Panc1 (cell line): ENCODE measurements at regions not wholly inside any gene's neighbourhood (a gene's known extent, or its start where the extent isn't known, plus 50 kb on each side); places are given as distances from the start of the nearest gene placed in this dataset.

Experiments
- ATAC-seq: fragments of 200-7000 bp; cut with Tn5 transposase; 2 replicates; pipeline ENCODE4 v1.9.1; 2020; ENCODE audit warnings: mild to moderate bottlenecking, moderate library complexity
- BruUV-seq: library from RNA; stranded (reverse); fragments of 400-500 nt; replicated peaks from 2 replicates; lab custom pipeline; 2021; lab: Mats Ljungman, UMichigan
- CTCF ChIA-PET: fragments of 300-600 bp; sonication (Branson Sonifier 250); formaldehyde crosslinking; loops from one replicate; lab custom pipeline; 2022; ENCODE audit warnings: antibody characterized with exemption; lab: Charles Lee
- POLR2A ChIA-PET: fragments of 300-600 bp; sonication (Branson Sonifier 250); formaldehyde crosslinking; loops from one replicate; lab custom pipeline; 2022; ENCODE audit warnings: antibody characterized with exemption; lab: Charles Lee
- DNase-seq: peaks from one replicate; pipeline ENCODE4 v3.0.0-alpha.2; 2010; ENCODE audit warnings: low read depth, low spot score
- H3K27ac ChIP-seq: 2 replicates; pipeline ENCODE4 v1.5.1; 2011; ENCODE audit warnings: mild to moderate bottlenecking, low read length, inconsistent platforms
- H3K27me3 ChIP-seq: fragments of 200-500 bp; sonication (Bioruptor generic); 2 replicates; pipeline ENCODE4 v1.6.0; 2014; ENCODE audit warnings: low read length, inconsistent platforms; ENCODE audit not compliant: control insufficient read depth, insufficient read depth
- H3K36me3 ChIP-seq: fragments of 200-500 bp; sonication (Bioruptor generic); 2 replicates; pipeline ENCODE4 v1.5.1; 2014; ENCODE audit warnings: inconsistent platforms, mild to moderate bottlenecking, low read length, moderate library complexity; ENCODE audit not compliant: control insufficient read depth, insufficient read depth
- H3K4me1 ChIP-seq: 2 replicates; pipeline ENCODE4 v1.5.1; 2011; ENCODE audit warnings: inconsistent platforms, mild to moderate bottlenecking, low read length, moderate library complexity; ENCODE audit not compliant: control insufficient read depth, insufficient read depth
- H3K4me3 ChIP-seq, 2 experiments: 2 replicates each; pipeline ENCODE4 v1.5.1; 2011 to 2012; ENCODE audit warnings: low read depth in 2 of 2, low read length in 2 of 2, mild to moderate bottlenecking in 2 of 2, inconsistent platforms in 1 of 2, moderate library complexity in 1 of 2
- H3K9me3 ChIP-seq: fragments of 200-500 bp; sonication (Bioruptor generic); 2 replicates; pipeline ENCODE4 v1.5.1; 2014; ENCODE audit warnings: low read depth, mild to moderate bottlenecking, inconsistent platforms, low read length, moderate library complexity; ENCODE audit not compliant: control insufficient read depth, insufficient read depth
- POLR2AphosphoS5 ChIP-seq: IDR thresholded peaks from 2 replicates; pipeline ENCODE4 v1.6.1; 2012; ENCODE audit warnings: mild to moderate bottlenecking, low read depth, low read length, moderate library complexity
- SIN3A ChIP-seq: IDR thresholded peaks from 2 replicates; pipeline ENCODE4 v1.6.1; 2012; ENCODE audit warnings: low read depth, mild to moderate bottlenecking, low read length, moderate library complexity, borderline replicate concordance; ENCODE audit not compliant: insufficient read depth
- TCF7L2 ChIP-seq: IDR thresholded peaks from 2 replicates; pipeline ENCODE4 v1.6.1; 2011; ENCODE audit warnings: mild to moderate bottlenecking, low read depth, low read length, inconsistent platforms
- in situ Hi-C: cut with HindIII; loops from 2 replicates; pipeline ENCODE4 v1.10.0; 2016; ENCODE audit warnings: low sequenced_read_pairs, low pct_unique_long_range_greater_than_20kb
- intact Hi-C: fragments of 100-400 bp; cut with micrococcal nuclease; formaldehyde crosslinking; loops from one replicate; pipeline ENCODE4 v1.10.0; 2022; ENCODE audit not compliant: unreplicated experiment
- TF ChIP-seq, protein P1 (sequence below): fragments of 450-650 bp; IDR thresholded peaks from 2 replicates; pipeline ENCODE4 v1.5.1; 2017; ENCODE audit warnings: mild to moderate bottlenecking
- TF ChIP-seq, protein P2 (sequence below), 2 experiments: IDR thresholded peaks; 2 replicates each; pipeline ENCODE4 v1.6.1; 2011 to 2012; ENCODE audit warnings: low read depth in 2 of 2, control low read depth in 1 of 2, low read length in 1 of 2, mild to moderate bottlenecking in 1 of 2, moderate library complexity in 1 of 2; ENCODE audit not compliant: insufficient read depth in 1 of 2

DNA sequence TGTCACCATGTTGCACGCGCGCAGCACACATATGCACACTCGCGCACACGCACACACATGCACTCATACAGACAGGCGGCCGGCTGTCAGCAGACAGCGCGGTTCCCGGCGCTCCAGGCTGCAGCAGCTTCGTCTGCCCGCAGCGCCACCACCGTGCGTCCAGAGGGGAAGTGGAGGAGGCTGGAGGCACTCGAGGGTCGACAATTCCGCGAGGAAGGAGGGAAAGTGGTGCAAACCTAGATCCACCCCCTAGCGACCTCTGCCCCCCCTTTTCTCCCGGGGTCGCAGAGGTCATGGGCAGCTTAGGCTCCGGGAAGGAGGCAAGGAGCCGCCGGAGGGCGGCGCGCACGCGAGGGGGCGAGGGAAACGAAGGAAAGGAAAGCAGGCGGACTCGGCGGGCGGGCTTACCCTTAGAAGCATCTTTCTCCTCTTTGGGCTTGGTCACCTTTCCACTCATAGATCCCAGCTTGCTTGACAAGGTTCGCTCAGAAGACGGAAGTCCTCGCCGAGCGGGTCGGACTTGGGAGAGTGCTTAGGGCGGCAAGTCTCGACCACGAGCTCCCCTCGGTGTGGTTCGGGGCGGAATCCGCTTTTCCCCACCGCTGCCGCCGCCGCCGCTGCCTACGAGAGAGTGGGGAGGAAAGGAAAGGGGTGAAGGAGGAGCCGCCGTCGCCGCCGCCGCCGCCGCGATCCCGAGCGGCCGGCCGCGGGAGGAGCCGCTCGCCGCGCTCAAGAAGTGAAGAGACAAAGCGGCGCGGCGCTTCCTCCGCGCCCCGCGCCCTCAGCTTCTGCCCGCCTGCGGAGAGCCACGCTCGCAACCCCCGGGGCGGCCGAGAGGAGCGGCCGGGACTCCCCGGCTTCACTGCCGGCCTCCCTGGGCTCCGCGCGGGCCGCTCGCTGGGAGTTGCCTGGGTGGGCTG, 326.6 kb upstream of the F9 start:
- ChIA-PET POLR2A (no interaction called here), CTCF (no interaction called here)
- Histone ChIP-seq H3K9me3 (no peaks in the 10 kb centered on the region), H3K4me1 (no peaks in the 10 kb centered on the region; the same call in 1 of the 2 replicates), H3K27me3 (peaks cover 26% of the 10 kb centered on the region), H3K36me3 (no peaks in the 10 kb centered on the region), H3K27ac (no peak overlapping the region), H3K4me3 (peak overlapping the region; percentile 36 to 57)
- in situ Hi-C loops: no loop called here
- ATAC-seq: peak; percentile 74
- TF ChIP-seq POLR2AphosphoS5 (no peak), TCF7L2 (no peak)
- TF ChIP-seq, protein P1, sequence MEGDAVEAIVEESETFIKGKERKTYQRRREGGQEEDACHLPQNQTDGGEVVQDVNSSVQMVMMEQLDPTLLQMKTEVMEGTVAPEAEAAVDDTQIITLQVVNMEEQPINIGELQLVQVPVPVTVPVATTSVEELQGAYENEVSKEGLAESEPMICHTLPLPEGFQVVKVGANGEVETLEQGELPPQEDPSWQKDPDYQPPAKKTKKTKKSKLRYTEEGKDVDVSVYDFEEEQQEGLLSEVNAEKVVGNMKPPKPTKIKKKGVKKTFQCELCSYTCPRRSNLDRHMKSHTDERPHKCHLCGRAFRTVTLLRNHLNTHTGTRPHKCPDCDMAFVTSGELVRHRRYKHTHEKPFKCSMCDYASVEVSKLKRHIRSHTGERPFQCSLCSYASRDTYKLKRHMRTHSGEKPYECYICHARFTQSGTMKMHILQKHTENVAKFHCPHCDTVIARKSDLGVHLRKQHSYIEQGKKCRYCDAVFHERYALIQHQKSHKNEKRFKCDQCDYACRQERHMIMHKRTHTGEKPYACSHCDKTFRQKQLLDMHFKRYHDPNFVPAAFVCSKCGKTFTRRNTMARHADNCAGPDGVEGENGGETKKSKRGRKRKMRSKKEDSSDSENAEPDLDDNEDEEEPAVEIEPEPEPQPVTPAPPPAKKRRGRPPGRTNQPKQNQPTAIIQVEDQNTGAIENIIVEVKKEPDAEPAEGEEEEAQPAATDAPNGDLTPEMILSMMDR: peak; percentile 27
- no peak for DNase-seq
- intact Hi-C loops: loop anchor here (10.0 kb wide), 1 partner anchor 351 kb away; no protein-coding TSS in a partner anchor
- BruUV-seq: no TSS peak

DNA sequence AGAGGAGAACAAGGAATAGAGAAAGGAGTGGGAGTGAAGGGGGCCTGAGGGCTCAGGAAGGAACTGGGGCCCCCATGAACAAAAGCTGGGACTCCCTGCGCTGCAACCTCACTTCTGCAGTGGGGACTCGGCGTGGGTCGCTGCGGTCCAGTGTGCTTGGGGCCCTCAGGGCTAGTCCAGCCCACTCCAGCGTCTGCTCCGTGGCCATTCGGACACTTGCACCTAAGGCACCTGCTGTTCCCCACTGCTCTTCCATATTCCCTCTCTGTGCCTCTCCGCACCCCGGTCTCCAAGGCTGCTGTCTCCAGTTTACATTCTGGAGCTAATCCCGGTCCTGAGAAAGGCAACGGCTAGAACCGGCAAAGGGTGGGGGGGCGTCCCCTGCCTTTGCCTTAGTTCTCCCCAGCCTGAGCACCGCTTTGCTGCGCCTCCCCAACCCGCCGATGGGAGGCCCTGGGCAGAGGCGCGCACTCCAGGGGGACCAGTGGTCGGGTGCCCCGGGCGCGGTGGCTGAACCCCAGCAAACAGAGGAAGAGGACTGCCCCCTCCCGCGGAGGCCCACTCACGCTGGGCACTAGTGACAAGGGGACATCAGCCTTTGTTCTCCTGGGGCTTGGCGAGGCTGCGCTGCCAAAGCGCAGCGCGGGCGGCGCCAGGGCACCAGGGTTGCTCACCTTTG, 327.7 kb upstream of the F9 start:
- H3K9me3 ChIP-seq: no peaks in the 10 kb centered on the region
- TF ChIP-seq SIN3A (no peak), TCF7L2 (no peak), POLR2AphosphoS5 (no peak)
- TF ChIP-seq, protein P2, sequence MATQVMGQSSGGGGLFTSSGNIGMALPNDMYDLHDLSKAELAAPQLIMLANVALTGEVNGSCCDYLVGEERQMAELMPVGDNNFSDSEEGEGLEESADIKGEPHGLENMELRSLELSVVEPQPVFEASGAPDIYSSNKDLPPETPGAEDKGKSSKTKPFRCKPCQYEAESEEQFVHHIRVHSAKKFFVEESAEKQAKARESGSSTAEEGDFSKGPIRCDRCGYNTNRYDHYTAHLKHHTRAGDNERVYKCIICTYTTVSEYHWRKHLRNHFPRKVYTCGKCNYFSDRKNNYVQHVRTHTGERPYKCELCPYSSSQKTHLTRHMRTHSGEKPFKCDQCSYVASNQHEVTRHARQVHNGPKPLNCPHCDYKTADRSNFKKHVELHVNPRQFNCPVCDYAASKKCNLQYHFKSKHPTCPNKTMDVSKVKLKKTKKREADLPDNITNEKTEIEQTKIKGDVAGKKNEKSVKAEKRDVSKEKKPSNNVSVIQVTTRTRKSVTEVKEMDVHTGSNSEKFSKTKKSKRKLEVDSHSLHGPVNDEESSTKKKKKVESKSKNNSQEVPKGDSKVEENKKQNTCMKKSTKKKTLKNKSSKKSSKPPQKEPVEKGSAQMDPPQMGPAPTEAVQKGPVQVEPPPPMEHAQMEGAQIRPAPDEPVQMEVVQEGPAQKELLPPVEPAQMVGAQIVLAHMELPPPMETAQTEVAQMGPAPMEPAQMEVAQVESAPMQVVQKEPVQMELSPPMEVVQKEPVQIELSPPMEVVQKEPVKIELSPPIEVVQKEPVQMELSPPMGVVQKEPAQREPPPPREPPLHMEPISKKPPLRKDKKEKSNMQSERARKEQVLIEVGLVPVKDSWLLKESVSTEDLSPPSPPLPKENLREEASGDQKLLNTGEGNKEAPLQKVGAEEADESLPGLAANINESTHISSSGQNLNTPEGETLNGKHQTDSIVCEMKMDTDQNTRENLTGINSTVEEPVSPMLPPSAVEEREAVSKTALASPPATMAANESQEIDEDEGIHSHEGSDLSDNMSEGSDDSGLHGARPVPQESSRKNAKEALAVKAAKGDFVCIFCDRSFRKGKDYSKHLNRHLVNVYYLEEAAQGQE (IDR thresholded peaks at IDR 0.05; ENCODE audit: insufficient read depth in 1 of 2, low read depth in 2 of 2, low read length in 1 of 2): no peak
- TF ChIP-seq, protein P1: no peak
- peaks cover 30% of the 10 kb centered on the region for H3K27me3 ChIP-seq
- intact Hi-C loops (loop anchor here (10.0 kb wide), 1 partner anchor 352 kb away; no protein-coding TSS in a partner anchor), in situ Hi-C loops (no loop called here)
- DNase-seq (no peak), ATAC-seq (no peak)
- CTCF ChIA-PET: no interaction called here
- H3K4me3 ChIP-seq: no peak overlapping the region
- no peak overlapping the region for H3K27ac ChIP-seq
- no peaks in the 10 kb centered on the region for H3K36me3 ChIP-seq
- POLR2A ChIA-PET: no interaction called here
- no TSS peak for BruUV-seq
- no peaks in the 10 kb centered on the region; the same call in 1 of the 2 replicates for H3K4me1 ChIP-seq
